Neural progenitor cell (in vitro differentiated cells): ENCODE measurements at regions not wholly inside any gene's neighbourhood (a gene's known extent, or its start where the extent isn't known, plus 50 kb on each side); places are given as distances from the start of the nearest gene placed in this dataset.

Source experiments
- DNase-seq: peaks from one replicate; pipeline ENCODE4 v3.0.0-alpha.2; 2016; ENCODE audit warnings: low spot score
- H2AFZ ChIP-seq: fragments of 200-600 bp; sonication (generic); replicated peaks from 2 replicates; pipeline ENCODE4 v1.6.1; 2016; ENCODE audit warnings: antibody characterized with exemption
- H3F3A ChIP-seq: fragments of 200-600 bp; sonication (generic); 2 replicates; pipeline ENCODE4 v1.6.1; 2016; ENCODE audit warnings: antibody characterized with exemption, low read depth
- H3K27ac ChIP-seq: fragments of 200-600 bp; sonication (generic); 2 replicates; pipeline ENCODE4 v1.5.1; 2016; ENCODE audit warnings: mild to moderate bottlenecking
- H3K27me3 ChIP-seq: fragments of 200-600 bp; sonication (generic); 2 replicates; pipeline ENCODE4 v1.6.1; 2016; ENCODE audit warnings: mild to moderate bottlenecking, moderate library complexity
- H3K36me3 ChIP-seq: fragments of 200-600 bp; sonication (generic); 2 replicates; pipeline ENCODE4 v1.5.1; 2016
- H3K4me1 ChIP-seq: fragments of 200-600 bp; sonication (generic); 2 replicates; pipeline ENCODE4 v1.6.1; 2016; ENCODE audit warnings: mixed run types
- H3K4me2 ChIP-seq: fragments of 200-600 bp; sonication (generic); 2 replicates; pipeline ENCODE4 v1.6.1; 2016
- H3K4me3 ChIP-seq: fragments of 200-600 bp; sonication (generic); 2 replicates; pipeline ENCODE4 v1.5.1; 2016
- H3K79me2 ChIP-seq: fragments of 200-600 bp; sonication (generic); 2 replicates; pipeline ENCODE4 v1.6.1; 2016; ENCODE audit warnings: low read depth
- H3K9ac ChIP-seq: fragments of 200-600 bp; sonication (generic); 2 replicates; pipeline ENCODE4 v1.6.1; 2016
- H3K9me3 ChIP-seq: fragments of 200-600 bp; sonication (generic); 2 replicates; pipeline ENCODE4 v1.5.1; 2016; ENCODE audit warnings: low read depth
- H4K20me1 ChIP-seq: fragments of 200-600 bp; sonication (generic); 2 replicates; pipeline ENCODE4 v1.6.1; 2016; ENCODE audit warnings: low read depth
- H3K27ac Mint-ChIP-seq: 3 replicates; pipeline ENCODE4 v1.8.0; 2021; ENCODE audit warnings: mixed read lengths
- H3K27me3 Mint-ChIP-seq: 2 replicates; pipeline ENCODE4 v1.8.0; 2022; ENCODE audit warnings: low read depth, mild to moderate bottlenecking, inconsistent platforms, moderate library complexity, mixed read lengths; ENCODE audit not compliant: insufficient read depth
- H3K36me3 Mint-ChIP-seq: 3 replicates; pipeline ENCODE4 v1.8.0; 2021; ENCODE audit warnings: mixed read lengths
- H3K4me1 Mint-ChIP-seq: 3 replicates; pipeline ENCODE4 v1.8.0; 2021; ENCODE audit warnings: mixed read lengths
- H3K4me3 Mint-ChIP-seq: 3 replicates; pipeline ENCODE4 v1.8.0; 2021; ENCODE audit warnings: mild to moderate bottlenecking, moderate library complexity, mixed read lengths
- H3K9me3 Mint-ChIP-seq: 3 replicates; pipeline ENCODE4 v1.8.0; 2020; ENCODE audit warnings: mixed read lengths
- CTCF ChIP-seq: fragments of 200-600 bp; sonication (generic); IDR thresholded peaks from 2 replicates; pipeline ENCODE4 v1.5.1; 2017; ENCODE audit warnings: antibody characterized with exemption, mild to moderate bottlenecking
- EZH2 ChIP-seq: fragments of 200-600 bp; sonication (generic); IDR thresholded peaks from 2 replicates; pipeline ENCODE4 v1.6.1; 2017; ENCODE audit warnings: antibody characterized with exemption, mild to moderate bottlenecking, moderate library complexity
- EZH2phosphoT487 ChIP-seq: fragments of 200-600 bp; sonication (generic); IDR thresholded peaks from 2 replicates; pipeline ENCODE4 v1.6.1; 2017; ENCODE audit warnings: antibody characterized with exemption

- Mint-ChIP-seq H3K4me1 (peaks cover 62% of the 10 kb centered on the region), H3K36me3 (no peaks in the 10 kb centered on the region), H3K9me3 (no peaks in the 10 kb centered on the region), H3K27ac (peak overlapping the region; percentile 11), H3K4me3 (no peak overlapping the region), H3K27me3 (peaks cover 11% of the 10 kb centered on the region)
- TF ChIP-seq EZH2 (no peak), EZH2phosphoT487 (no peak)
- Histone ChIP-seq H3K4me2 (no peak overlapping the region), H3K79me2 (no peaks in the 10 kb centered on the region), H3K27ac (no peak overlapping the region), H2AFZ (no peak overlapping the region), H3K27me3 (no peaks in the 10 kb centered on the region), H4K20me1 (no peaks in the 10 kb centered on the region), H3K4me1 (peaks cover 7% of the 10 kb centered on the region), H3F3A (no peaks in the 10 kb centered on the region), H3K9ac (no peak overlapping the region), H3K36me3 (no peaks in the 10 kb centered on the region), H3K9me3 (no peaks in the 10 kb centered on the region), H3K4me3 (no peak overlapping the region)
- no peak for DNase-seq
Observed at GRCh38 chr11:19460718-19461405, 220.1 kb upstream of the E2F8 start.

- TF ChIP-seq CTCF (no peak), EZH2 (no peak), EZH2phosphoT487 (no peak)
- no peak overlapping the region for H3K9ac ChIP-seq
- no peaks in the 10 kb centered on the region for H3K36me3 ChIP-seq
- no peak overlapping the region for H2AFZ ChIP-seq
- Mint-ChIP-seq H3K27ac (no peak overlapping the region), H3K9me3 (no peaks in the 10 kb centered on the region), H3K36me3 (peaks cover 2% of the 10 kb centered on the region), H3K4me1 (peaks cover 75% of the 10 kb centered on the region), H3K27me3 (peaks cover 9% of the 10 kb centered on the region), H3K4me3 (no peak overlapping the region)
- H4K20me1 ChIP-seq: no peaks in the 10 kb centered on the region
- H3F3A ChIP-seq: no peaks in the 10 kb centered on the region
- DNase-seq: no peak
- H3K4me2 ChIP-seq: no peak overlapping the region
- H3K79me2 ChIP-seq: no peaks in the 10 kb centered on the region
- no peaks in the 10 kb centered on the region for H3K27me3 ChIP-seq
- H3K27ac ChIP-seq: no peak overlapping the region
- no peaks in the 10 kb centered on the region for H3K9me3 ChIP-seq
- no peak overlapping the region for H3K4me3 ChIP-seq
- H3K4me1 ChIP-seq: peaks cover 7% of the 10 kb centered on the region
Observed at GRCh38 chr11:19459240-19459639, 218.5 kb upstream of the E2F8 start.

- Histone ChIP-seq H3K79me2 (no peaks in the 10 kb centered on the region), H3K4me2 (no peak overlapping the region), H3K9me3 (no peaks in the 10 kb centered on the region), H3K9ac (no peak overlapping the region), H3K27me3 (no peaks in the 10 kb centered on the region), H3K36me3 (no peaks in the 10 kb centered on the region), H2AFZ (no peak overlapping the region), H3K4me1 (peaks cover 7% of the 10 kb centered on the region), H4K20me1 (no peaks in the 10 kb centered on the region), H3K4me3 (no peak overlapping the region), H3F3A (no peaks in the 10 kb centered on the region), H3K27ac (no peak overlapping the region)
- TF ChIP-seq CTCF (no peak), EZH2 (no peak), EZH2phosphoT487 (no peak)
- Mint-ChIP-seq H3K4me3 (peak overlapping the region; percentile 63), H3K36me3 (peaks cover 2% of the 10 kb centered on the region), H3K9me3 (no peaks in the 10 kb centered on the region), H3K4me1 (peaks cover 75% of the 10 kb centered on the region), H3K27me3 (peaks cover 8% of the 10 kb centered on the region), H3K27ac (peak overlapping the region; percentile 55)
- no peak for DNase-seq
Observed at GRCh38 chr11:19458721-19459120, 218.0 kb upstream of the E2F8 start.

GRCh38 chr11:19458231-19458630 lies 217.5 kb upstream of the E2F8 start:
- Histone ChIP-seq H3F3A (no peaks in the 10 kb centered on the region), H3K36me3 (no peaks in the 10 kb centered on the region), H3K9ac (no peak overlapping the region), H2AFZ (no peak overlapping the region), H3K4me3 (no peak overlapping the region), H3K9me3 (no peaks in the 10 kb centered on the region), H3K27me3 (no peaks in the 10 kb centered on the region), H3K79me2 (no peaks in the 10 kb centered on the region), H3K4me1 (peaks cover 7% of the 10 kb centered on the region), H4K20me1 (no peaks in the 10 kb centered on the region), H3K4me2 (no peak overlapping the region), H3K27ac (no peak overlapping the region)
- H3K4me3 Mint-ChIP-seq: no peak overlapping the region
- H3K4me1 Mint-ChIP-seq: peaks cover 75% of the 10 kb centered on the region
- H3K36me3 Mint-ChIP-seq: peaks cover 2% of the 10 kb centered on the region
- H3K27ac Mint-ChIP-seq: no peak overlapping the region
- no peak for DNase-seq
- H3K27me3 Mint-ChIP-seq: peaks cover 7% of the 10 kb centered on the region
- no peak for TF ChIP-seq EZH2phosphoT487
- TF ChIP-seq CTCF: no peak
- TF ChIP-seq EZH2: no peak
- no peaks in the 10 kb centered on the region for H3K9me3 Mint-ChIP-seq
